ENCODE measurements at regions not wholly inside any gene's neighbourhood (a gene's known extent, or its start where the extent isn't known, plus 50 kb on each side); places are given as distances from the start of the nearest gene placed in this dataset.

DNA sequence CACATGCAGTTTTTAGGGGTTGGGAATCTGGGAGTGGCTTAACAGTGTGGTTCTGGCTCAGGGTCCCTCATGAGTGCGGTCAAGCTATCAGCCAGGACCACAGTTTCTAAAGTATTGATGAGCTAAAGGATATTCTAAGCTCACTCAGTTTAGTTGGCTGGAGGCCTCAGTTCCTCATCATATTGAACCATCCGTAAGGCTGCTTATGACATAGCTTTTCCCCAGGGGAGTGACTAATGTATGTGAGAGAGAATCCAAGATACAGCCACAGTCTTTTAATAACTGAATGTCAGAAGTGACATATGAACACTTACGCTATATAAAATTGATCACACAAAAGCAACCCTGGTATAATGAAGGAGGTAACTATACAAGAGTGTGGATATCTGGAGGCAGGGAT, 245.3 kb downstream of the POLR1F start:
- no peaks in the 10 kb centered on the region for H3K27me3 ChIP-seq (ENCODE audit: low read length)
- H3K79me2 ChIP-seq (ENCODE audit: low read length) = no peaks in the 10 kb centered on the region
- no peaks in the 10 kb centered on the region for H3K9me2 ChIP-seq (replicated peaks; ENCODE audit: low read length)
- H2AFZ ChIP-seq (ENCODE audit: low read length) = no peak overlapping the region
- no peaks in the 10 kb centered on the region for H3F3A ChIP-seq (ENCODE audit: low read length, unreplicated experiment)
- H3K4me3 ChIP-seq (ENCODE audit: low read length) = no peak overlapping the region
- BruUV-seq (replicated peaks) = no TSS peak
- no peak overlapping the region for H3K4me2 ChIP-seq (ENCODE audit: low read length)
- H3K9ac ChIP-seq (ENCODE audit: low read length) = no peak overlapping the region
- H4K20me1 ChIP-seq (ENCODE audit: low read length) = no peaks in the 10 kb centered on the region
- intact Hi-C loops (cut with micrococcal nuclease) = no loop called here
- ATAC-seq (no peak), DNase-seq (no peak)
- POLR2A ChIA-PET (ENCODE audit: unreplicated experiment) = no interaction called here
- H3K4me1 ChIP-seq (ENCODE audit: insufficient read depth, low read length) = no peaks in the 10 kb centered on the region
- H3K9me3 ChIP-seq (ENCODE audit: low read length) = no peaks in the 10 kb centered on the region
- CTCF ChIA-PET = no interaction called here
- no peaks in the 10 kb centered on the region for H3K36me3 ChIP-seq (ENCODE audit: low read depth, low read length)
- TF ChIP-seq EZH2 (IDR thresholded peaks at IDR 0.05; ENCODE audit: low read length, unreplicated experiment) (no peak), EZH2phosphoT487 (IDR thresholded peaks at IDR 0.05; ENCODE audit: borderline replicate concordance, low read length) (no peak)
- TF ChIP-seq, protein P1, sequence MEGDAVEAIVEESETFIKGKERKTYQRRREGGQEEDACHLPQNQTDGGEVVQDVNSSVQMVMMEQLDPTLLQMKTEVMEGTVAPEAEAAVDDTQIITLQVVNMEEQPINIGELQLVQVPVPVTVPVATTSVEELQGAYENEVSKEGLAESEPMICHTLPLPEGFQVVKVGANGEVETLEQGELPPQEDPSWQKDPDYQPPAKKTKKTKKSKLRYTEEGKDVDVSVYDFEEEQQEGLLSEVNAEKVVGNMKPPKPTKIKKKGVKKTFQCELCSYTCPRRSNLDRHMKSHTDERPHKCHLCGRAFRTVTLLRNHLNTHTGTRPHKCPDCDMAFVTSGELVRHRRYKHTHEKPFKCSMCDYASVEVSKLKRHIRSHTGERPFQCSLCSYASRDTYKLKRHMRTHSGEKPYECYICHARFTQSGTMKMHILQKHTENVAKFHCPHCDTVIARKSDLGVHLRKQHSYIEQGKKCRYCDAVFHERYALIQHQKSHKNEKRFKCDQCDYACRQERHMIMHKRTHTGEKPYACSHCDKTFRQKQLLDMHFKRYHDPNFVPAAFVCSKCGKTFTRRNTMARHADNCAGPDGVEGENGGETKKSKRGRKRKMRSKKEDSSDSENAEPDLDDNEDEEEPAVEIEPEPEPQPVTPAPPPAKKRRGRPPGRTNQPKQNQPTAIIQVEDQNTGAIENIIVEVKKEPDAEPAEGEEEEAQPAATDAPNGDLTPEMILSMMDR (conservative IDR thresholded peaks at IDR 0.05; ENCODE audit: low read depth, low read length) = no peak
- no peak overlapping the region for H3K27ac ChIP-seq (ENCODE audit: low read length)

DNA sequence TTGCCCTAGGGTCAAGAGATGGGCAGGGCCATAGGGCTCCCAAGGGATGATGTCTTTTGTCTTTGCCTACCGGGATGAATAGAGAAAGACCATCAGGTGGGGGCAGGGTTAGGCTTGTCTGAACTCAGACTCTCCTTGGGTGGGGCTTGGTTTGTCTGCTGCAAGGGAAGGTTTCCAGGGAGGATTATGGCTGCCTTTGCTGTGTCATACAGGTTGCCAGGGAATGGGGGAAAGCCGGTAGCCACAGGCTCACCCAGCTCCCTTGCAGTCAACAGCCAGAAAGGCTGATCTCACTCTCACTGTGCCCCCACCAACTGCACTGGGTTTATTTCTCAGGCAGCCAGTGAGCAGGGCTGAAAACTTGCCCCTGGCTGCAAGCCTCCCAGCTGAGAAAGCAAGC, 253.2 kb downstream of the POLR1F start:
- intact Hi-C loops (cut with micrococcal nuclease) = no loop called here
- ChIA-PET POLR2A (ENCODE audit: unreplicated experiment) (no interaction called here), CTCF (no interaction called here)
- H3K9ac ChIP-seq (ENCODE audit: low read length) = no peak overlapping the region
- H3K27me3 ChIP-seq (ENCODE audit: low read length) = no peaks in the 10 kb centered on the region
- ATAC-seq = no peak
- no peak overlapping the region for H3K27ac ChIP-seq (ENCODE audit: low read length)
- no peaks in the 10 kb centered on the region for H3K9me2 ChIP-seq (replicated peaks; ENCODE audit: low read length)
- H2AFZ ChIP-seq (ENCODE audit: low read length) = no peak overlapping the region
- no peaks in the 10 kb centered on the region for H3K79me2 ChIP-seq (ENCODE audit: low read length)
- H3K9me3 ChIP-seq (ENCODE audit: low read length) = no peaks in the 10 kb centered on the region
- no peak overlapping the region for H3K4me3 ChIP-seq (ENCODE audit: low read length)
- H4K20me1 ChIP-seq (ENCODE audit: low read length) = no peaks in the 10 kb centered on the region
- TF ChIP-seq, protein P1 (conservative IDR thresholded peaks at IDR 0.05; ENCODE audit: low read depth, low read length) = no peak
- TF ChIP-seq EZH2 (IDR thresholded peaks at IDR 0.05; ENCODE audit: low read length, unreplicated experiment) (no peak), EZH2phosphoT487 (IDR thresholded peaks at IDR 0.05; ENCODE audit: borderline replicate concordance, low read length) (no peak)
- H3K4me1 ChIP-seq (ENCODE audit: insufficient read depth, low read length) = no peaks in the 10 kb centered on the region
- no peaks in the 10 kb centered on the region for H3F3A ChIP-seq (ENCODE audit: low read length, unreplicated experiment)
- no TSS peak for BruUV-seq (replicated peaks)
- no peaks in the 10 kb centered on the region for H3K36me3 ChIP-seq (ENCODE audit: low read depth, low read length)
- no peak overlapping the region for H3K4me2 ChIP-seq (ENCODE audit: low read length)
- DNase-seq = no peak

DNA sequence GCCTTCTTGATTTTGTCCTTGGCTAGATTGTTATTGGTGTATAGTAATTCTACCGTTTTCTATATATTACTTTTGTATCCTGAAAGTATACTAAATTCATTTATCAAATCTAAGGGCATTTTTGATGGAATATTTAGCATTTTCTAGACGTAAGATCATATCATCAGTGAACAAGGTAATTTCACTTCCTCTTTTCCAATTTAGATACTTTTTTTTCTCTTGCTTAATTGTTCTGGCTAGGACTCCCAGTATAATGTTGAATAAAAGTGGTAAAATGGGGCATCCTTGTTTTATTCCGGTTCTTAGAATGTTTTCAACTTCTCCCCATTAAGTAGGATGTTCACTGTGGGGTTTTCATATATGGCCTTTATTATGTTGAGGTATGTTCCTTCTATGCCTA, 260.7 kb downstream of the POLR1F start:
- H3K4me1 ChIP-seq (ENCODE audit: insufficient read depth, low read length) = no peaks in the 10 kb centered on the region
- ChIA-PET CTCF (no interaction called here), POLR2A (ENCODE audit: unreplicated experiment) (no interaction called here)
- no peak for TF ChIP-seq EZH2 (IDR thresholded peaks at IDR 0.05; ENCODE audit: low read length, unreplicated experiment)
- no peak for TF ChIP-seq EZH2phosphoT487 (IDR thresholded peaks at IDR 0.05; ENCODE audit: borderline replicate concordance, low read length)
- TF ChIP-seq, protein P1 (conservative IDR thresholded peaks at IDR 0.05; ENCODE audit: low read depth, low read length) = no peak
- DNase-seq (no peak), ATAC-seq (no peak)
- H3K4me2 ChIP-seq (ENCODE audit: low read length) = no peak overlapping the region
- no peaks in the 10 kb centered on the region for H3K9me3 ChIP-seq (ENCODE audit: low read length)
- H3K9ac ChIP-seq (ENCODE audit: low read length) = no peak overlapping the region
- H3K9me2 ChIP-seq (replicated peaks; ENCODE audit: low read length) = no peaks in the 10 kb centered on the region
- H4K20me1 ChIP-seq (ENCODE audit: low read length) = no peaks in the 10 kb centered on the region
- no peak overlapping the region for H3K27ac ChIP-seq (ENCODE audit: low read length)
- H3F3A ChIP-seq (ENCODE audit: low read length, unreplicated experiment) = no peaks in the 10 kb centered on the region
- H3K27me3 ChIP-seq (ENCODE audit: low read length) = no peaks in the 10 kb centered on the region
- BruUV-seq (replicated peaks) = no TSS peak
- no peak overlapping the region for H3K4me3 ChIP-seq (ENCODE audit: low read length)
- no peak overlapping the region for H2AFZ ChIP-seq (ENCODE audit: low read length)
- H3K36me3 ChIP-seq (ENCODE audit: low read depth, low read length) = no peaks in the 10 kb centered on the region
- intact Hi-C loops (cut with micrococcal nuclease) = loop anchor here (10.0 kb wide), 1 partner anchor 153 kb away; no protein-coding TSS in a partner anchor
- H3K79me2 ChIP-seq (ENCODE audit: low read length) = no peaks in the 10 kb centered on the region

Measured in PC-3 (cell line).